HG03045 (cell line): ENCODE measurements at regions not wholly inside any gene's neighbourhood (a gene's known extent, or its start where the extent isn't known, plus 50 kb on each side); places are given as distances from the start of the nearest gene placed in this dataset.
"Not testable (repeated sequence)": the region's sequence is repeated elsewhere in the genome, so short reads cannot be mapped to it uniquely, and the experiment has no call there.

ENCODE experiments used
- ATAC-seq: cut with Tn5 transposase; IDR thresholded peaks from one replicate; pipeline ENCODE4 v1.9.1; 2021; ENCODE audit warnings: mild to moderate bottlenecking, moderate library complexity; ENCODE audit not compliant: unreplicated experiment

DNA sequence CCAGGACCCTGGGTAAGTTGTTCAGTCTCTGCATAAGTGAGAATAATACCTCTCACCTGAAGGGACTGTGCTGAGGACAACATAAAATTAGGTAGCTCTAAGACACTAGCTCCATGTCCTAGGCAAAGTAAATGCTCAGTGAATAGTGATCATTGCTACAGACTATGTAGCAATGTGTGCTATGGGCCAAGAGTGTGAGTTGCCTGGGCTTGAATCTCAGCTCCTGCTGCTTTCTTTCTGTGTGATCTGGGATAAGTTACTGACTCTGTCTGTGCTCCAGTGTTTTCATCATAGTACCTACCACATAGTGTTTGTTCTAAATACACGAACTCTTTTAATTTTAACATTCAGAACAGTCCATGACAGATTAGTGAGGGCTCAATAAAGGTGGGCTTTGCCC is 81.1 kb upstream of the MFGE8 start:
- ATAC-seq: no peak

DNA sequence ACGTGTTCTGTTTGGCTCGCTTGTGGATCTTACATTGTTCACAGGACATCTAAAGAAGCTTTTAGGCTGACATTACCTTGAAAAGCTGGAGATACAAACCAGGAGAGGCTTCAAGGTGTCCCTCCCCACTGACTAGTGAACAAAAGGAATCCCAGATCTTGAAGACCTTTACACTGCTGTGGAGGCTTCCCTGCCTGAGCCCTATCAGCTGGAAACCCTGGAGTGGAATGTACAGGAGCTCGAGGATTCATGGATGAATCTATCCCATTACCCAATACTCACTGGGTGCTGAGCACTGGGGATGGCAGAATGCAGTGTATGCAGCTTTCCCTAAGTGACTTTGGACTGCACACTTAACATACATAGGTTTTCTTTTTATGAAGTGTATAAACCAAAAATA is 82.3 kb upstream of the MFGE8 start:
- ATAC-seq: no peak

- no peak for ATAC-seq
These were observed 84.4 kb upstream of the MFGE8 start for GRCh38 chr15:88997531-88997930.

DNA sequence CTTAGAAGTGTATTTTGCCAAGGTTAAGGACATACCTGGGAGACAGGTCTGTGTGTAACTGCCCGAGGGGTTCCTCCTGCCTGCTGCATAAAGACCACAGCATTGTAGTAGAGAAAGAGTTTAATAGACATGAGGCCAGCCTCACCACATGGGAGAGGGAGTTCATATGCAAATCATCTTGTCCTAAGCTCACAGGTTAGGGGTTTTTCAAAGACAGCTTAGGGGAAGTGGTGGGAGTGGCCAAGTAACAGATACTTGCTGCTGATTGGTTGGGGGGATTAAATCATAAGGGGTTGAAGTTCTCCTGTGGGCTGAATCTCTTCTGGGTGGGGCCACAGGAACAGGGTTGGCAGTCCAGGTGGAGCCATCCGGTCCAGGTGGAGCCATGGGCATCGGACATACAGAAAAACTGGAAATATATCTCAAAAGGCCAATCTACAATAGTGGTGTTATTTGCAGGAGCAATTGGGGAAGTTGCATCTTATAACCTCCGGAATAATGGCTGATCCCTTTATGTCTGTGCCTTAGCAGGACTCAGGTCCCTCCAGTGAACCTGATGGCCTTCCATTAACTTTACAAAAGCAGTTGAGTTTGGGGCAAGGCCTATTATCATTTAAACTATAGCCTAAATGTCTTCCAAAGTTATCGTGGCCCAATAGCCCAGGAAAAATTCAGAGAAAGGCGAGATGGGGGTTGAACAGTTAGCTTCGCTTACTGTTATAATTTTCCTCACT is 86.0 kb upstream of the MFGE8 start:
- ATAC-seq: no peak

DNA sequence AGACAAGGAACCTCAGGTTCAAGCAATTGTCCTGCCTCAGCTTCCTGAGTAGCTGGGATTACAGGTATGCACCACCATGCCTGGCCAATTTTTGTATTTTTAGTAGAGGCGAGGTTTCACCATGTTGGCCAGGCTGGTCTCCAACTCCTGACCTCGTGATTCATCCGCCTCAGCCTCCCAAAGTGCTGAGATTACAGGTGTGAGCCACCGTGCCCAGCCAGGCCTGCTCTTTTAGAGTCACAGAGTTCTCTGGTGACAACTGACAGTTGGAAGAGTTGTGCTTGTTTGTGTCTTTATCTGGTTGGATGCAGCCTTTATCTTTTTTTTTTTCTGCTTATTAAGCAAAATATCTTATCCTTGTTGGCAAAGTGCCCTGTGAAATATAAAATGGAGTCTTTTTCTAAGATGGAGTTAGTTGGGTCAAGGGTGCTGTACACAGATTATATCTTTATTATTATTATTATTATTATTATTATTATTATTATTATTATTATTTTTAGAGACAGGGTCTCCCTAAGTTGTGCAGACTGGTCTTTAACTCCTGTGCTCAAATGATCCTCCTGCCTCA is 86.5 kb upstream of the ABHD2 start:
- not testable (repeated sequence) for ATAC-seq

DNA sequence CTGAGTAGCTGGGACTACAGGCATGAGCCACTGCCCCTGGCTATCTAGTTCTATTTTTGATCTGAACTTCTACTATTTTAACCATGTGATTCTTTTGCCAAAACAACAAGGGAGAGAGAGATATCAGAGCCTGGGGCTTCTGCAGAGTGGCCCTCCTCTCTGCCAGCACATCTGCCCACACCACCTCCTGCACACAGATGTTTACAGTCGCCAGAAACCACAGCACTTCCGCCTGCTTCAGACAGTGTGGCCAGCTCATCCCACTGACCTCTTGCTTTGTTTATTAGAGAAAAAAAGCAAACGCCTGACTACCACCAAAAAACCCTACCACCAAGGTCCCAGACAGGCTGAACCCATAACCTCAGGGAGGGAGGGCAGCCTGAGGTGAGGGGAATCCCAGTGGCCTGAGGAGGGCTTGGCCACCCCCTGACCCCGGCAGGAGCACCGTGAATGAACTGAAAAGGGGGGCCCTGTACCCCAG is 85.9 kb upstream of the ABHD2 start:
- ATAC-seq: peak; percentile 70

- no peak for ATAC-seq
These were observed 85.4 kb upstream of the ABHD2 start for GRCh38 chr15:89002830-89003229.

DNA sequence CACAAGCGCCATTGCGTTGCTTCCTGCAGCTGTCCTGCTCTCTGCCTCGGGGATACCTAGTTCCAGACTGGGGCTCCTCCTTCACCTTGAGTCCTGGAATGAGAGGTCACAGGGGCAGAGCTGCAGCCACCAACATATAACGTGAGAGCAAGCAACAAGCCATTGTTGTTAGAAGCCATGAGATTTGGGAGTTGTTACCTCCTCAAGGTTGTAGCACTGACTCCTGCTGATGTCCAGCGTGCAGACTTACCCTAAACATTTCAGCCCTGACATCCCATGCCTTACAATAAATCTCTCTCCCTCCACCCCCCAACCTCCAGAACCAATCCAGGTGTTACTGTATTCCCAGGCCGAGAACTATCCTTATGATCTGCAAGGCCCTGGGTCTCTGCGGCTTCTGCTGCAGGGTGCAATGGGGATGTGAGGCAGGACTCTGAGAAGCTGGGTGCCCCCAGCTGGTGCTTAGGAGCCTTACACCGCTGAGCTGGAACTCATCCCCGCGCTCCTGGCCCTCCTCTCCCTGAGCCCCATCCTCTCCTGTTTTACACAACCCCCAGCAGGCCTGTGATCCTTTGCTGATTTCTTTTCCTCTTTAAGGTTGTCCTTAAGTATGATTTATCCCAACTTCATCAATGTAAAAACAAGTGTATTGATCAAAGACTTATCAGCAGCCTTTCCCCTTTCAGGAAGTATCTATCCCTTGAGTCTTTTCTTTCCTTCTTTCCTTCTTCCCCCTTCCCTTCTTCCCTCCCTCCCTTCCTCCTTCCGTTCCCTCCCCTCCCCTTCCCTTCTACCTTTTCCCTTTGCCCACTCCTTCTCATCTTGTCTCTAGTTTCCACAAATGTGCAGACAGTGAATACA is 84.2 kb upstream of the ABHD2 start:
- ATAC-seq: no peak

- no peak for ATAC-seq
These were observed 83.6 kb upstream of the ABHD2 start for GRCh38 chr15:89004726-89005030.

GRCh38 chr15:89007527-89007926 is 80.7 kb upstream of the ABHD2 start:
- ATAC-seq: not testable (repeated sequence)

DNA sequence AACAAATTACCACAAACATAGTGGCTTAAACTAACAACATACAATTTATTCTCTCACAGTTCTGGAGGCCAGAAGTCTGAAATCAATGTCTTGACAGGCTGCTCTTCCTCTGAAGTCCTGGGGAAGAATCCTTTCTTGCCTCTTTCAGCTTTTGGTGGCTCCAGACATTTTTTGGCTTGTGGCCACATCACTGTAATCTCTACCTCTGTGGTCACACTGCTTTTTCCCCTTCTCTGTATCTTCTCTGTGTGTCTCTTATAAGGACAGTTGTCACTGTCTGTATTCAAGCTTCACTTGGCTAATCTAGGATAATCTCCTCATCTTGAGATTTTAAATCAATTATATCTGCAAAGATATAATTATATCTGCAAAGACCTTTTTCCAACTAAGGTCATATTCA is 80.3 kb upstream of the ABHD2 start:
- ATAC-seq: no peak

- ATAC-seq: no peak
These were observed 79.2 kb upstream of the ABHD2 start for GRCh38 chr15:89009080-89009479.

GRCh38 chr15:89015412-89016097 is 72.7 kb upstream of the ABHD2 start:
- ATAC-seq: no peak

- ATAC-seq: no peak
These were observed 71.7 kb upstream of the ABHD2 start for GRCh38 chr15:89016549-89017041.

DNA sequence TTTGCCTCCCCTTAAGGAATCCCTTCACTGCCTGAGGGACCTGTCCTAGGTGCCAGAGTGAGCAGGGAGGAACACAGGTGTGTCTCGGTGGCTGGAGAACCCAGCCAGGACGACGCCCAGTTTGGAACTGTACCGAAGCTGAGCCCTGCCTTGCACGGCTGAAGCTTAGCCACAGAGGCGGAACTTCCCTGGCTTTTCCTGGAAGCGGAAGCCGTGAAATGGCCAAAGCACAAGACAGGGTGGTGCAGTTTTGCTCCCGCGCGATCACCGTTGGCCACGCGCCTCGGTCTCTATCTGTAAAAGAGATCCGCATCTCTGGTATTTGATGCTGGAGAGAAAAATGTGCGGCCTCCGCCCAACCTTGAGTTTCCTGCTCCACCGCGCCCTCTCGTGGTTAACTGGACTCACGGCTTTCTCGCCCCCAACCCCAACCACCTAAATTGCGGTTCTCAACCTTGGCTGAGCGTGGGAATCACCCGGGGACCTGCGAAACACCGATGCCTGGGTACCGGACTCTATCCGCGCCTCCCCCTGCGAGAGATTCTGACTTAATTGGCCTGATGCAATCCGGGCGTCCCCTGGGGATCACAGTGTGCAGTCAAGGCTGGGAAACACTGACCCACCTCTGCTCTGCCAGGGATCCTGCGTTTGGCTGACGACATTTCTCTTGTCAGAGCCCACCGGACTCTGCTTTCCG is 70.7 kb upstream of the ABHD2 start:
- ATAC-seq: no peak

DNA sequence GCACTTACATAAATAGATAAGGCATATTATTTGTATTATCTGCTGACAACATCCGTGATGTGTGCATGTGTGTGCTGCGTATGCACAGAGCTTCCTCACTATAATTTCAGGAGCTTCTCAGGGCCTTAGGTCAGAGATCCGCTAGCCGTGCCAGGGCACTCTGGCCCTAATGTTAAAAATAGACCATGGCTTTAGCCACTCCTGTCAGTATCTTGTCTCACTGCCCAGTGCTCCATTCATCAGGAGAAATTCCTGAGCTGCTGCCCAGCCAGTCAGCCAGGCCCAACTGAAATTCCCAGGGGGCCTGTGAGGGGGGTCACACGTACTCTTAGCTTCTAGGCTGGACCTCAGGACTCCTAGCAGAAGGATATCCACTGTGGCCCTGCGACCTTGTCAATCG is 70.0 kb upstream of the ABHD2 start:
- ATAC-seq: no peak

DNA sequence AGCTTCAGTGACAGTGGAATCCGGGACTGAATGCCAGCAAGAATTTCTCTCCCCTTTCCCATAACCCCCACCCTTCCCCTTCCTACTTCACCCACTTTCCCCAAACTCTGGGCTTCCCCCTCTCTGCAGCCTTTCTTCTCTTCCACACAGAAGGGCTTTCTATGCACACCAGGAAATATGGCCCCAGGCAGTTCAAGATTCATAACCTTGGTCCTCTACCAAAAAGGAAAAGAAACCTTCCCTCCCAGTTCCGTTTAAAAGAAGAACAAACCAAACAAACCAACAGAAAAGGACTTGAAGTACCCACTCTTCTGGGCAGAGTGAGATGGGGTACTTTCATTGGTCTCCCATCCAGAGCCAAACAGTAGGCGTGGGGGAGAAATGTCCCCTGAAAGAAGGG is 68.8 kb upstream of the ABHD2 start:
- ATAC-seq: no peak

DNA sequence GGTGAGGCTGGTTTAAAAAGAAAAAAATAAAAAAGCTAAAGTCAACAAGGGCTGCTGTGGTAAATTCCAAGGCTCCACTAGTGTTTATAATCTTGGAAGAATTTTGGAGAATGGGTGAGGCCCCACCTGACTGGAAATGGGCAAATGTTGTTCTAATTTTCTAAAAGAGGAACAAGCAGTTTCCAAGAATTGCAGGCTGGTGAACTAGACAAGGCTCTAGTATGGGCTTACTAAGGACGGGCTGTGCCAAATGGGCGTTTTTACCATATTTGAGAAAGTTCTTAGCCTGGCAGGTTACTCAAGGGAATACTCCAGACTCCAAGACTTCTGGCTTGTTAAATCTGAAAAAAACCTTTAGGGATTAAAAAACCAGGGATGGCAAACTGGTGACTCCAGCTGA is 67.0 kb upstream of the ABHD2 start:
- ATAC-seq: no peak

- not testable (repeated sequence) for ATAC-seq
These were observed 66.4 kb upstream of the ABHD2 start for GRCh38 chr15:89021886-89022285.

DNA sequence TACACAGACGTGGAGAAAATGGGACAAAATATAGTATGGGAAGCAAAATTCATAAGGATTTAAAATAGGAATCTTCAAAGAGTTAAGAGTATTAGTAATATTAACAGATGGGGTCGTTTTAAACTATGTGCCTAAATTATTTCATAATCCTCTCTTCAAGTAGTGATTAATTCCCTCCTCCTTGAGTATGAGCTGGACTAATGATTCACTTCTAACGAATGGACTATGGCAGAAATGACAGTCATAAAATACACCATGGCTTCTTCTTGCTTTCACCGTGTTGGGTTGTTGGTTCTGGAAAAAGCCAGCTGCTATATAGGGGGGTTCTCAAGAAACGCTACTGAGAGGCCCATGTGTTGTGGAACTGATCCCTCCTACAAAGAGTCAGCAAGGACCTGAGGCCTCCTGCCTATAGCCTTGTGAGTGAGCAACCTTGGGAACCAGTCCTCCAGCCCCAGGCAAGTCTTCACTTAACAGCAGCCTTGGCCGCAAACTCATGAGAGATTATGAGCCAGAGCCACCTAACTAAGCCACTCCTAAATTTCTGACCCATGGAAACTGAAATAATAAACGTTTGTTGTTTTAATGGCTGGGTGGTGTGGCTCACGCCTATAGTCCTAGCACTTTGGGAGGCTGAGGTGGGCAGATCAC is 64.8 kb upstream of the ABHD2 start:
- ATAC-seq: no peak
